ENCODE measurements at regions not wholly inside any gene's neighbourhood (a gene's known extent, or its start where the extent isn't known, plus 50 kb on each side); places are given as distances from the start of the nearest gene placed in this dataset.

- Histone ChIP-seq H3K9me2 (replicated peaks; ENCODE audit: insufficient read depth) (no peaks in the 10 kb centered on the region), H3K27me3 (no peaks in the 10 kb centered on the region), H3K4me3 (no peak overlapping the region), H3K9me3 (ENCODE audit: low read depth) (no peaks in the 10 kb centered on the region), H3K27ac (no peak overlapping the region), H3K36me3 (replicated peaks; ENCODE audit: insufficient read depth, low read depth) (no peaks in the 10 kb centered on the region), H3K4me2 (no peak overlapping the region), H3K79me2 (no peaks in the 10 kb centered on the region), H2AFZ (no peak overlapping the region), H3K4me1 (ENCODE audit: insufficient read depth) (no peaks in the 10 kb centered on the region), H4K20me1 (ENCODE audit: insufficient read depth, poor library complexity, severe bottlenecking) (no peaks in the 10 kb centered on the region)
- TF ChIP-seq EZH2phosphoT487 (IDR thresholded peaks at IDR 0.05; ENCODE audit: low read depth, severe bottlenecking, unreplicated experiment) (no peak), CTCF (IDR thresholded peaks at IDR 0.05; ENCODE audit: poor library complexity) (no peak), EZH2 (IDR thresholded peaks at IDR 0.05; ENCODE audit: borderline replicate concordance) (no peak)
- no peak for DNase-seq (ENCODE audit: low spot score)
- 91% methylated on average over 1 of the region's 1 CpG for WGBS (ENCODE audit: low lambda C conversion rate, missing lambda C conversion rate)
Observed at GRCh38 chr4:152095701-152096070, 334.9 kb upstream of the GATB start.

GRCh38 chr4:152094970-152095700, 334.3 kb upstream of the GATB start:
- TF ChIP-seq EZH2phosphoT487 (IDR thresholded peaks at IDR 0.05; ENCODE audit: low read depth, severe bottlenecking, unreplicated experiment) = no peak
- TF ChIP-seq EZH2 (IDR thresholded peaks at IDR 0.05; ENCODE audit: borderline replicate concordance) = no peak
- H3K4me1 ChIP-seq (ENCODE audit: insufficient read depth) = no peaks in the 10 kb centered on the region
- no peaks in the 10 kb centered on the region for H3K9me3 ChIP-seq (ENCODE audit: low read depth)
- H3K27ac ChIP-seq = peak overlapping the region; percentile 34
- no peak overlapping the region for H3K4me3 ChIP-seq
- H4K20me1 ChIP-seq (ENCODE audit: insufficient read depth, poor library complexity, severe bottlenecking) = no peaks in the 10 kb centered on the region
- H3K9me2 ChIP-seq (replicated peaks; ENCODE audit: insufficient read depth) = no peaks in the 10 kb centered on the region
- H2AFZ ChIP-seq = no peak overlapping the region
- H3K79me2 ChIP-seq = no peaks in the 10 kb centered on the region
- no peaks in the 10 kb centered on the region for H3K36me3 ChIP-seq (replicated peaks; ENCODE audit: insufficient read depth, low read depth)
- no peak overlapping the region for H3K4me2 ChIP-seq
- no peaks in the 10 kb centered on the region for H3K27me3 ChIP-seq
- WGBS (ENCODE audit: low lambda C conversion rate, missing lambda C conversion rate) = 60% methylated on average over 8 of the region's 8 CpGs
- DNase-seq (ENCODE audit: low spot score) = no peak

GRCh38 chr4:152091405-152091804, 330.6 kb upstream of the GATB start:
- H3K4me1 ChIP-seq (ENCODE audit: insufficient read depth) = no peaks in the 10 kb centered on the region
- H3K27ac ChIP-seq = no peak overlapping the region
- TF ChIP-seq EZH2 (IDR thresholded peaks at IDR 0.05; ENCODE audit: borderline replicate concordance) = no peak
- TF ChIP-seq EZH2phosphoT487 (IDR thresholded peaks at IDR 0.05; ENCODE audit: low read depth, severe bottlenecking, unreplicated experiment) = no peak
- no peak for TF ChIP-seq CTCF (IDR thresholded peaks at IDR 0.05; ENCODE audit: poor library complexity)
- no peak overlapping the region for H3K4me2 ChIP-seq
- 95% methylated on average over 3 of the region's 3 CpGs for WGBS (ENCODE audit: low lambda C conversion rate, missing lambda C conversion rate)
- H3K27me3 ChIP-seq = no peaks in the 10 kb centered on the region
- DNase-seq (ENCODE audit: low spot score) = no peak
- no peaks in the 10 kb centered on the region for H3K9me2 ChIP-seq (replicated peaks; ENCODE audit: insufficient read depth)
- H3K9me3 ChIP-seq (ENCODE audit: low read depth) = no peaks in the 10 kb centered on the region
- H2AFZ ChIP-seq = no peak overlapping the region
- H4K20me1 ChIP-seq (ENCODE audit: insufficient read depth, poor library complexity, severe bottlenecking) = no peaks in the 10 kb centered on the region
- no peaks in the 10 kb centered on the region for H3K79me2 ChIP-seq
- H3K36me3 ChIP-seq (replicated peaks; ENCODE audit: insufficient read depth, low read depth) = no peaks in the 10 kb centered on the region
- H3K4me3 ChIP-seq = no peak overlapping the region

- Histone ChIP-seq H4K20me1 (ENCODE audit: insufficient read depth, poor library complexity, severe bottlenecking) (no peaks in the 10 kb centered on the region), H3K9me2 (replicated peaks; ENCODE audit: insufficient read depth) (no peaks in the 10 kb centered on the region), H3K9me3 (ENCODE audit: low read depth) (no peaks in the 10 kb centered on the region), H3K4me1 (ENCODE audit: insufficient read depth) (no peaks in the 10 kb centered on the region), H2AFZ (no peak overlapping the region), H3K79me2 (no peaks in the 10 kb centered on the region), H3K4me3 (no peak overlapping the region), H3K36me3 (replicated peaks; ENCODE audit: insufficient read depth, low read depth) (no peaks in the 10 kb centered on the region), H3K27me3 (no peaks in the 10 kb centered on the region), H3K4me2 (no peak overlapping the region), H3K27ac (no peak overlapping the region)
- WGBS (ENCODE audit: low lambda C conversion rate, missing lambda C conversion rate) = 73% methylated on average over 8 of the region's 8 CpGs
- peak; percentile 56 for DNase-seq (ENCODE audit: low spot score)
- TF ChIP-seq EZH2phosphoT487 (IDR thresholded peaks at IDR 0.05; ENCODE audit: low read depth, severe bottlenecking, unreplicated experiment) (no peak), EZH2 (IDR thresholded peaks at IDR 0.05; ENCODE audit: borderline replicate concordance) (no peak), CTCF (IDR thresholded peaks at IDR 0.05; ENCODE audit: poor library complexity) (no peak)
Observed at GRCh38 chr4:152090543-152090942, 329.7 kb upstream of the GATB start.

Data from hepatocyte (in vitro differentiated cells).